H9 (cell line): ENCODE measurements at regions not wholly inside any gene's neighbourhood (a gene's known extent, or its start where the extent isn't known, plus 50 kb on each side); places are given as distances from the start of the nearest gene placed in this dataset.

Experiments
- DNase-seq: peaks from one replicate; pipeline ENCODE4 v3.0.0-alpha.2; 2017
- H2AFZ ChIP-seq: one replicate; pipeline ENCODE4 v1.6.1; 2013; ENCODE audit warnings: mild to moderate bottlenecking, low read length, control low read depth, moderate library complexity
- H2AK5ac ChIP-seq: 2 replicates; pipeline ENCODE4 v1.6.1; 2013; ENCODE audit warnings: low read length, control low read depth, mixed read lengths; ENCODE audit not compliant: insufficient read length
- H2BK120ac ChIP-seq: one replicate; pipeline ENCODE4 v1.6.1; 2013; ENCODE audit warnings: low read depth, mild to moderate bottlenecking, low read length, control low read depth, inconsistent platforms; ENCODE audit not compliant: poor library complexity, severe bottlenecking
- H2BK12ac ChIP-seq: 2 replicates; pipeline ENCODE4 v1.6.1; 2013; ENCODE audit warnings: low read length, control low read depth, mixed read lengths, low read depth; ENCODE audit not compliant: insufficient read length
- H2BK15ac ChIP-seq: 2 replicates; pipeline ENCODE4 v1.6.1; 2013; ENCODE audit warnings: low read depth, low read length, control low read depth
- H2BK20ac ChIP-seq: one replicate; pipeline ENCODE4 v1.6.1; 2013; ENCODE audit warnings: low read depth, mild to moderate bottlenecking, low read length, control low read depth, inconsistent platforms; ENCODE audit not compliant: poor library complexity, severe bottlenecking
- H2BK5ac ChIP-seq: 2 replicates; pipeline ENCODE4 v1.6.1; 2013; ENCODE audit warnings: low read length, control low read depth, mixed read lengths; ENCODE audit not compliant: insufficient read length
- H3K14ac ChIP-seq: 2 replicates; pipeline ENCODE4 v1.6.1; 2013; ENCODE audit warnings: low read length, control low read depth; ENCODE audit not compliant: insufficient read depth
- H3K18ac ChIP-seq: 2 replicates; pipeline ENCODE4 v1.6.1; 2013; ENCODE audit warnings: low read depth, mild to moderate bottlenecking, mixed read lengths, low read length, control low read depth; ENCODE audit not compliant: insufficient read length
- H3K23ac ChIP-seq: 2 replicates; pipeline ENCODE4 v1.6.1; 2013; ENCODE audit warnings: low read length, control low read depth, mixed read lengths, low read depth; ENCODE audit not compliant: insufficient read length
- H3K23me2 ChIP-seq: 2 replicates; pipeline ENCODE4 v1.6.1; 2013; ENCODE audit warnings: low read depth, mild to moderate bottlenecking, mixed read lengths, low read length, control low read depth; ENCODE audit not compliant: insufficient read length, poor library complexity, severe bottlenecking
- H3K27ac ChIP-seq: 2 replicates; pipeline ENCODE4 v1.5.1; 2013; ENCODE audit warnings: low read length, control low read depth, mixed read lengths, low read depth; ENCODE audit not compliant: insufficient read length
- H3K27me3 ChIP-seq: 2 replicates; pipeline ENCODE4 v1.6.1; 2013; ENCODE audit warnings: low read length, control low read depth, inconsistent platforms; ENCODE audit not compliant: insufficient read depth
- H3K4ac ChIP-seq: 2 replicates; pipeline ENCODE4 v1.6.1; 2013; ENCODE audit warnings: low read depth, mild to moderate bottlenecking, control low read depth, inconsistent platforms, low read length, moderate library complexity
- H3K4me1 ChIP-seq: 2 replicates; pipeline ENCODE4 v1.6.1; 2013; ENCODE audit warnings: low read length, control low read depth, inconsistent platforms; ENCODE audit not compliant: insufficient read depth
- H3K4me2 ChIP-seq: 2 replicates; pipeline ENCODE4 v1.6.1; 2013; ENCODE audit warnings: low read length, control low read depth, mixed read lengths; ENCODE audit not compliant: insufficient read length, insufficient read depth
- H3K56ac ChIP-seq: 2 replicates; pipeline ENCODE4 v1.6.1; 2013; ENCODE audit warnings: low read depth, mild to moderate bottlenecking, mixed read lengths, low read length, control low read depth; ENCODE audit not compliant: insufficient read length
- H3K79me1 ChIP-seq: 2 replicates; pipeline ENCODE4 v1.6.1; 2013; ENCODE audit warnings: low read depth, mild to moderate bottlenecking, moderate library complexity, low read length, control low read depth, inconsistent platforms; ENCODE audit not compliant: insufficient read depth, poor library complexity, severe bottlenecking
- H3K79me2 ChIP-seq: 2 replicates; pipeline ENCODE4 v1.6.1; 2013; ENCODE audit warnings: low read length, control low read depth, inconsistent platforms; ENCODE audit not compliant: insufficient read depth
- H3K9ac ChIP-seq: 2 replicates; pipeline ENCODE4 v1.6.1; 2013; ENCODE audit warnings: low read length, control low read depth, mixed read lengths; ENCODE audit not compliant: insufficient read length; ENCODE audit errors: extremely low read depth
- H3K9me3 ChIP-seq: one replicate; pipeline ENCODE4 v1.6.1; 2013; ENCODE audit warnings: low read depth, low read length, inconsistent platforms; ENCODE audit not compliant: control insufficient read depth
- H3T11ph ChIP-seq: one replicate; pipeline ENCODE4 v1.6.1; 2013; ENCODE audit warnings: mild to moderate bottlenecking, low read length, control low read depth, inconsistent platforms
- H4K20me1 ChIP-seq: one replicate; pipeline ENCODE4 v1.6.1; 2013; ENCODE audit not compliant: control insufficient read depth, insufficient read length, insufficient read depth
- H4K5ac ChIP-seq: 2 replicates; pipeline ENCODE4 v1.6.1; 2013; ENCODE audit warnings: low read depth, mild to moderate bottlenecking, mixed read lengths, low read length, control low read depth; ENCODE audit not compliant: insufficient read length
- H4K8ac ChIP-seq: replicated peaks from 2 replicates; pipeline ENCODE4 v1.6.1; 2013; ENCODE audit warnings: low read length, control low read depth, mixed read lengths, low read depth; ENCODE audit not compliant: insufficient read length
- H4K91ac ChIP-seq: 2 replicates; pipeline ENCODE4 v1.6.1; 2013; ENCODE audit warnings: low read depth, mild to moderate bottlenecking, moderate library complexity, mixed read lengths, low read length, control low read depth; ENCODE audit not compliant: insufficient read length
- H3K27ac Mint-ChIP-seq, 3 experiments: 2 replicates in 2 of 3; 3 replicates in 1 of 3; pipeline ENCODE4 v1.8.0; 2020 to 2021; ENCODE audit warnings: mixed read lengths in 3 of 3, mild to moderate bottlenecking in 1 of 3, moderate library complexity in 1 of 3
- H3K27me3 Mint-ChIP-seq: 2 replicates; pipeline ENCODE4 v1.8.0; 2021; ENCODE audit warnings: low read depth, mild to moderate bottlenecking, moderate library complexity, mixed read lengths
- H3K36me3 Mint-ChIP-seq, 3 experiments: 2 replicates in 2 of 3; 3 replicates in 1 of 3; pipeline ENCODE4 v1.8.0; 2020 to 2021; ENCODE audit warnings: low read depth in 3 of 3, mixed read lengths in 3 of 3; ENCODE audit not compliant: insufficient read depth in 1 of 3
- H3K4me1 Mint-ChIP-seq, 2 experiments: 2 replicates each; pipeline ENCODE4 v1.8.0; 2020; ENCODE audit warnings: mixed read lengths in 2 of 2
- H3K4me3 Mint-ChIP-seq, 2 experiments: 2 replicates in 1 of 2; 3 replicates in 1 of 2; pipeline ENCODE4 v1.8.0; 2020 to 2021; ENCODE audit warnings: mild to moderate bottlenecking in 2 of 2, mixed read lengths in 2 of 2, moderate library complexity in 1 of 2
- H3K9me3 Mint-ChIP-seq, 2 experiments: 2 replicates in 1 of 2; 3 replicates in 1 of 2; pipeline ENCODE4 v1.8.0; 2020; ENCODE audit warnings: mild to moderate bottlenecking in 2 of 2, mixed read lengths in 2 of 2, moderate library complexity in 1 of 2
- WGBS: extraction: QIAGEN DNeasy Blood & Tissue Kit; methylation state at CpG from one replicate; pipeline ENCODE4 v1.1.7; 2013; ENCODE audit warnings: missing lambda C conversion rate, low lambda C conversion rate, mixed read lengths; ENCODE audit not compliant: insufficient read length; ENCODE audit errors: extremely low coverage; 5-methylcytosine and 5-hydroxymethylcytosine counted together
- TF ChIP-seq, protein P1 (sequence below): fragments of 200-600 bp; sonication (generic); conservative IDR thresholded peaks from 3 replicates; pipeline ENCODE4 v1.8.0; 2021; ENCODE audit warnings: antibody characterized with exemption, mild to moderate bottlenecking

- no peak overlapping the region for H2BK120ac ChIP-seq
Observed at GRCh38 chr7:82542665-82543064, 99.1 kb upstream of the CACNA2D1 start.

More at GRCh38 chr7:82542665-82543064, 99.1 kb upstream of the CACNA2D1 start:
- Histone ChIP-seq H2BK12ac (no peak overlapping the region), H2AFZ (no peak overlapping the region), H2AK5ac (no peak overlapping the region), H3K56ac (no peak overlapping the region), H2BK5ac (no peak overlapping the region), H3K9ac (no peak overlapping the region), H3K4me2 (no peak overlapping the region), H4K8ac (no peak overlapping the region), H2BK15ac (no peak overlapping the region), H3K4ac (no peak overlapping the region), H4K91ac (no peak overlapping the region), H3K79me2 (no peaks in the 10 kb centered on the region), H3K4me1 (no peaks in the 10 kb centered on the region), H3K14ac (no peak overlapping the region), H3K23me2 (no peaks in the 10 kb centered on the region), H3K27me3 (no peaks in the 10 kb centered on the region), H3K9me3 (no peaks in the 10 kb centered on the region), H3K23ac (no peak overlapping the region), H3K27ac (no peak overlapping the region), H4K20me1 (no peaks in the 10 kb centered on the region), H3K18ac (no peak overlapping the region), H3T11ph (no peak overlapping the region), H2BK20ac (no peak overlapping the region), H4K5ac (no peak overlapping the region), H3K79me1 (no peaks in the 10 kb centered on the region)
- no peak for DNase-seq
- Mint-ChIP-seq H3K36me3 (no peaks in the 10 kb centered on the region), H3K4me3 (no peak overlapping the region), H3K27me3 (no peaks in the 10 kb centered on the region), H3K4me1 (no peaks in the 10 kb centered on the region), H3K27ac (peak overlapping the region in 1 of 3 experiments; percentile 5; a peak in 1 of 7 replicates), H3K9me3 (no peaks in the 10 kb centered on the region)
- TF ChIP-seq, protein P1, sequence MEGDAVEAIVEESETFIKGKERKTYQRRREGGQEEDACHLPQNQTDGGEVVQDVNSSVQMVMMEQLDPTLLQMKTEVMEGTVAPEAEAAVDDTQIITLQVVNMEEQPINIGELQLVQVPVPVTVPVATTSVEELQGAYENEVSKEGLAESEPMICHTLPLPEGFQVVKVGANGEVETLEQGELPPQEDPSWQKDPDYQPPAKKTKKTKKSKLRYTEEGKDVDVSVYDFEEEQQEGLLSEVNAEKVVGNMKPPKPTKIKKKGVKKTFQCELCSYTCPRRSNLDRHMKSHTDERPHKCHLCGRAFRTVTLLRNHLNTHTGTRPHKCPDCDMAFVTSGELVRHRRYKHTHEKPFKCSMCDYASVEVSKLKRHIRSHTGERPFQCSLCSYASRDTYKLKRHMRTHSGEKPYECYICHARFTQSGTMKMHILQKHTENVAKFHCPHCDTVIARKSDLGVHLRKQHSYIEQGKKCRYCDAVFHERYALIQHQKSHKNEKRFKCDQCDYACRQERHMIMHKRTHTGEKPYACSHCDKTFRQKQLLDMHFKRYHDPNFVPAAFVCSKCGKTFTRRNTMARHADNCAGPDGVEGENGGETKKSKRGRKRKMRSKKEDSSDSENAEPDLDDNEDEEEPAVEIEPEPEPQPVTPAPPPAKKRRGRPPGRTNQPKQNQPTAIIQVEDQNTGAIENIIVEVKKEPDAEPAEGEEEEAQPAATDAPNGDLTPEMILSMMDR, result no peak
- no CpG with 5 or more reads among the region's 2 CpGs for WGBS
